ENCODE measurements at regions not wholly inside any gene's neighbourhood (a gene's known extent, or its start where the extent isn't known, plus 50 kb on each side); places are given as distances from the start of the nearest gene placed in this dataset.

GRCh38 chr6:15941168-15941567 lies 187.7 kb upstream of the MYLIP start:
- H3K27me3 ChIP-seq (ENCODE audit: insufficient read depth), result no peaks in the 10 kb centered on the region
- POLR2A ChIA-PET, result no interaction called here

DNA sequence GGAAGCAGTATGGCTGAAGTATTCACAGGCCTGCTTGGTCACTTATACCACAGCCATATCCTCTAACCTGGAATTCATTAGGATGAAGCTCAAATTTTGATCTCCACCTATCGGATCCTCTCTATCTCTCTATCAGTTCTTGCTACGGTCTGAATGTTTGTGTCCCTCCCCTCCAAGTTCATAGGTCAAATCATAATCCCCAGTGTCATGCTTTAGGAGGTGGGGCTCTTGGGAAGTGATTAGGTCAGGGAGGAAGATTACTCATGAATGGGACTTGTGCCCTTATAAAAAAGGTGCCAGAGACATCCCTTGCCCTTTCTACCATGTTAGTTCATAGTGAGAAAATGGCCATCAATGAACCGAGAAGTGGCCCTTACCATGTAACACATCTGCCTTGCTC lies 190.8 kb upstream of the MYLIP start:
- Histone ChIP-seq H3K4me2 (no peak overlapping the region), H3F3A (replicated peaks; ENCODE audit: insufficient read depth) (no peaks in the 10 kb centered on the region), H3K4me3 (ENCODE audit: low read depth in 2 of 2, low read length in 1 of 2) (no peak overlapping the region), H3K9me2 (no peaks in the 10 kb centered on the region), H3K27ac (ENCODE audit: low read depth in 2 of 2, low read length in 1 of 2) (no peak overlapping the region), H3K4me1 (ENCODE audit: control insufficient read depth in 1 of 2, insufficient read depth in 2 of 2, low read depth in 1 of 2, low read length in 1 of 2) (no peaks in the 10 kb centered on the region), H3K9ac (no peak overlapping the region), H2AFZ (ENCODE audit: low read depth) (no peak overlapping the region), H3K79me2 (ENCODE audit: insufficient read depth) (no peaks in the 10 kb centered on the region), H4K20me1 (ENCODE audit: insufficient read depth) (no peaks in the 10 kb centered on the region), H3K36me3 (replicated peaks in 1 of 2; ENCODE audit: control insufficient read depth in 1 of 2, insufficient read depth in 2 of 2, low read length in 1 of 2) (no peaks in the 10 kb centered on the region), H3K9me3 (no peaks in the 10 kb centered on the region), H3K27me3 (ENCODE audit: insufficient read depth) (no peaks in the 10 kb centered on the region)
- ChIA-PET CTCF (interaction anchor here (0.6 kb wide), 1 partner anchor 13 kb away, joined by 3 read pairs; no protein-coding TSS in a partner anchor), POLR2A (interaction anchor here (0.6 kb wide), 1 partner anchor 19 kb away, joined by 3 read pairs; no protein-coding TSS in a partner anchor)
- no peak for TF ChIP-seq FOXJ3 (CRISPR knock-in tag; IDR thresholded peaks at IDR 0.05)
- no peak for TF ChIP-seq GABPA (IDR thresholded peaks at IDR 0.05; ENCODE audit: low read depth)
- TF ChIP-seq USF1 (IDR thresholded peaks at IDR 0.05; ENCODE audit: borderline replicate concordance, low read depth), result no peak
- TF ChIP-seq, protein P1, sequence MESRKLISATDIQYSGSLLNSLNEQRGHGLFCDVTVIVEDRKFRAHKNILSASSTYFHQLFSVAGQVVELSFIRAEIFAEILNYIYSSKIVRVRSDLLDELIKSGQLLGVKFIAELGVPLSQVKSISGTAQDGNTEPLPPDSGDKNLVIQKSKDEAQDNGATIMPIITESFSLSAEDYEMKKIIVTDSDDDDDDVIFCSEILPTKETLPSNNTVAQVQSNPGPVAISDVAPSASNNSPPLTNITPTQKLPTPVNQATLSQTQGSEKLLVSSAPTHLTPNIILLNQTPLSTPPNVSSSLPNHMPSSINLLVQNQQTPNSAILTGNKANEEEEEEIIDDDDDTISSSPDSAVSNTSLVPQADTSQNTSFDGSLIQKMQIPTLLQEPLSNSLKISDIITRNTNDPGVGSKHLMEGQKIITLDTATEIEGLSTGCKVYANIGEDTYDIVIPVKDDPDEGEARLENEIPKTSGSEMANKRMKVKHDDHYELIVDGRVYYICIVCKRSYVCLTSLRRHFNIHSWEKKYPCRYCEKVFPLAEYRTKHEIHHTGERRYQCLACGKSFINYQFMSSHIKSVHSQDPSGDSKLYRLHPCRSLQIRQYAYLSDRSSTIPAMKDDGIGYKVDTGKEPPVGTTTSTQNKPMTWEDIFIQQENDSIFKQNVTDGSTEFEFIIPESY (IDR thresholded peaks at IDR 0.05; ENCODE audit: borderline replicate concordance, low read depth), result no peak
- no peak for TF ChIP-seq SIN3A (IDR thresholded peaks at IDR 0.05; ENCODE audit: borderline replicate concordance, low read depth, low read length)
- no peak for TF ChIP-seq RCOR1 (IDR thresholded peaks at IDR 0.05; ENCODE audit: low read length)
- TF ChIP-seq CTCF (IDR thresholded peaks at IDR 0.05), result no peak
- TF ChIP-seq FOXM1 (IDR thresholded peaks at IDR 0.05; ENCODE audit: low read depth), result no peak
- no peak for TF ChIP-seq NRF1 (IDR thresholded peaks at IDR 0.05; ENCODE audit: low read depth, low read length)
- no peak for TF ChIP-seq POLR2AphosphoS5 (IDR thresholded peaks at IDR 0.05; ENCODE audit: low read depth, low read length)
- TF ChIP-seq, protein P2, sequence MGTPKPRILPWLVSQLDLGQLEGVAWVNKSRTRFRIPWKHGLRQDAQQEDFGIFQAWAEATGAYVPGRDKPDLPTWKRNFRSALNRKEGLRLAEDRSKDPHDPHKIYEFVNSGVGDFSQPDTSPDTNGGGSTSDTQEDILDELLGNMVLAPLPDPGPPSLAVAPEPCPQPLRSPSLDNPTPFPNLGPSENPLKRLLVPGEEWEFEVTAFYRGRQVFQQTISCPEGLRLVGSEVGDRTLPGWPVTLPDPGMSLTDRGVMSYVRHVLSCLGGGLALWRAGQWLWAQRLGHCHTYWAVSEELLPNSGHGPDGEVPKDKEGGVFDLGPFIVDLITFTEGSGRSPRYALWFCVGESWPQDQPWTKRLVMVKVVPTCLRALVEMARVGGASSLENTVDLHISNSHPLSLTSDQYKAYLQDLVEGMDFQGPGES (IDR thresholded peaks at IDR 0.05; ENCODE audit: low read depth, low read length), result no peak
- DNase-seq, result no peak
- WGBS (ENCODE audit: low lambda C conversion rate), result 54% methylated on average over 3 of the region's 3 CpGs

More at GRCh38 chr6:15941168-15941567, 187.7 kb upstream of the MYLIP start:
- no peaks in the 10 kb centered on the region for H4K20me1 ChIP-seq (ENCODE audit: insufficient read depth)
- CTCF ChIA-PET, result no interaction called here
- no peaks in the 10 kb centered on the region for H3F3A ChIP-seq (replicated peaks; ENCODE audit: insufficient read depth)
- 22% methylated on average over 2 of the region's 2 CpGs for WGBS (ENCODE audit: low lambda C conversion rate)
- no peak overlapping the region for H3K9ac ChIP-seq
- no peak overlapping the region for H3K27ac ChIP-seq (ENCODE audit: low read depth in 2 of 2, low read length in 1 of 2)
- no peak overlapping the region for H2AFZ ChIP-seq (ENCODE audit: low read depth)
- no peaks in the 10 kb centered on the region for H3K4me1 ChIP-seq (ENCODE audit: control insufficient read depth in 1 of 2, insufficient read depth in 2 of 2, low read depth in 1 of 2, low read length in 1 of 2)
- H3K36me3 ChIP-seq (replicated peaks in 1 of 2; ENCODE audit: control insufficient read depth in 1 of 2, insufficient read depth in 2 of 2, low read length in 1 of 2), result no peaks in the 10 kb centered on the region
- no peak overlapping the region for H3K4me3 ChIP-seq (ENCODE audit: low read depth in 2 of 2, low read length in 1 of 2)
- no peak for TF ChIP-seq GATA2 (CRISPR knock-in tag; IDR thresholded peaks at IDR 0.05)
- no peak for DNase-seq
- no peaks in the 10 kb centered on the region for H3K9me2 ChIP-seq
- no peaks in the 10 kb centered on the region for H3K9me3 ChIP-seq
- H3K4me2 ChIP-seq, result no peak overlapping the region
- no peaks in the 10 kb centered on the region for H3K79me2 ChIP-seq (ENCODE audit: insufficient read depth)
